ENCODE measurements at regions not wholly inside any gene's neighbourhood (a gene's known extent, or its start where the extent isn't known, plus 50 kb on each side); places are given as distances from the start of the nearest gene placed in this dataset.

DNA sequence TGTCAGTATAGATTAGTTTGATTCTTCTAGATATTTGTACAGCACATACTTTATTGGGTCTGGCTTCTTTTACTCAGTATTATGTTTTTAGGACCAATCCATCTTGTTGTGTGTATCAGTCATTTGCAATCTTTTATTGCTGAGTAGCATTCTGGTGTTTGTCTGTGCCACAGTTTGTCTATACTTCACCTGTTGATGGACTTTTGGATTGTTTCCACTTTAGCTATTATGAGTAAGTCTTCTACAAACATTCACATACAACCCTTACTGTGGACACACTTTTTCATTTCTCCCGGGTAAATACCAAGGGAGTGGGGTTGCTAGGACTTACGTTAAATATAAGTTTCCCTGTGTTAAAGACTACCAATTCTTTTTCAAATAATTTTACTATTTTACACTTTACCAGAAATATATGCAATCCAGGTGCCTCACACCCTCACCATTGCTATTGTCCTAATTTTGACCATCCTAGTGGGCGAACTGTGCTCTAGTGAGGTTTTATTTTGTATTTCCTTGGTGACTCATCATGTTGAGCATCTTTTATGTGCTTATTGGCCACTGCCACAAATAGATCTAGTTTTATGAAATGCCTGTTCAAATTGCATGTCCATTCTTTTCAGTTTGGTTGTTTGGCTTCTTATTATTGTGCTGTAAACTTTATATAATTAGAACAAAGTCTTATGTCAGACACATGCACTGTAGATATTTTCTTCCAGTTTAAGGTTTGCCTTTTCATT, 304.7 kb upstream of the TMTC1 start:
- no peak for FAIRE-seq

GRCh38 chr12:30082381-30082780, 298.6 kb upstream of the TMTC1 start:
- TF ChIP-seq POLR2A (IDR thresholded peaks at IDR 0.05; ENCODE audit: low read depth, low read length), result no peak
- TF ChIP-seq TAF1 (IDR thresholded peaks at IDR 0.05; ENCODE audit: low read depth, low read length), result no peak
- TF ChIP-seq POU2F2 (IDR thresholded peaks at IDR 0.05; ENCODE audit: low read depth, low read length), result no peak
- TF ChIP-seq POLR2AphosphoS5 (IDR thresholded peaks at IDR 0.05; ENCODE audit: low read depth, low read length), result no peak
- TF ChIP-seq SPI1 (IDR thresholded peaks at IDR 0.05; ENCODE audit: low read depth, low read length), result no peak
- no peak for TF ChIP-seq PAX5 (IDR thresholded peaks at IDR 0.05; ENCODE audit: insufficient read depth, low read length, severe bottlenecking)
- DNase-seq (ENCODE audit: insufficient read length, low spot score) (no peak), FAIRE-seq (no peak)

More for the DNA sequence above, 304.7 kb upstream of the TMTC1 start:
- TF ChIP-seq POU2F2 (IDR thresholded peaks at IDR 0.05; ENCODE audit: low read depth, low read length), result no peak
- TF ChIP-seq POLR2AphosphoS5 (IDR thresholded peaks at IDR 0.05; ENCODE audit: low read depth, low read length), result no peak
- no peak for TF ChIP-seq TAF1 (IDR thresholded peaks at IDR 0.05; ENCODE audit: low read depth, low read length)
- no peak for TF ChIP-seq SPI1 (IDR thresholded peaks at IDR 0.05; ENCODE audit: low read depth, low read length)
- TF ChIP-seq POLR2A (IDR thresholded peaks at IDR 0.05; ENCODE audit: low read depth, low read length), result no peak
- no peak for TF ChIP-seq PAX5 (IDR thresholded peaks at IDR 0.05; ENCODE audit: insufficient read depth, low read length, severe bottlenecking)
- DNase-seq (ENCODE audit: insufficient read length, low spot score), result no peak

DNA sequence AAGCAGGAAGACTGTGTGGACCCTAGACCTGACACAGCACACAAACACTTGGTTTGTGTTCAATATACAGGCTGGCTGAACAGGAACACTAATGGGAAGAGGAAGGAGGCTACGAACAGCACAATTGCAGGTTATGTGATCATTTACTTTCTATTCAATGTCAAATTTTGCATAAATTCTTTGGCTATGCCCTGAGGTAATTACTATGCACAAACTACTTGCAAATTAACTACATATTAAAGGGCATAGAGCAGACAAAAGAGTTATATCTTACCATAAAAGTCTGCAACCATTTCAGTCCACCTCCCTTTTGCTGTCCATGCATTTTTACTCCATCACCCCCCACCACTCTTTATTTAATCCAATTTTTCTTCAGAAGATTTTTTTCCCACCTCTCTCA, 291.2 kb upstream of the TMTC1 start:
- no peak for TF ChIP-seq PAX5 (IDR thresholded peaks at IDR 0.05; ENCODE audit: insufficient read depth, low read length, severe bottlenecking)
- no peak for TF ChIP-seq SPI1 (IDR thresholded peaks at IDR 0.05; ENCODE audit: low read depth, low read length)
- no peak for TF ChIP-seq POLR2AphosphoS5 (IDR thresholded peaks at IDR 0.05; ENCODE audit: low read depth, low read length)
- TF ChIP-seq POLR2A (IDR thresholded peaks at IDR 0.05; ENCODE audit: low read depth, low read length), result no peak
- TF ChIP-seq TAF1 (IDR thresholded peaks at IDR 0.05; ENCODE audit: low read depth, low read length), result no peak
- TF ChIP-seq POU2F2 (IDR thresholded peaks at IDR 0.05; ENCODE audit: low read depth, low read length), result no peak
- DNase-seq (ENCODE audit: insufficient read length, low spot score) (no peak), FAIRE-seq (no peak)

GRCh38 chr12:30072824-30073223, 289.1 kb upstream of the TMTC1 start:
- TF ChIP-seq PAX5 (IDR thresholded peaks at IDR 0.05; ENCODE audit: insufficient read depth, low read length, severe bottlenecking) (no peak), POLR2A (IDR thresholded peaks at IDR 0.05; ENCODE audit: low read depth, low read length) (no peak), SPI1 (IDR thresholded peaks at IDR 0.05; ENCODE audit: low read depth, low read length) (no peak), POU2F2 (IDR thresholded peaks at IDR 0.05; ENCODE audit: low read depth, low read length) (no peak), TAF1 (IDR thresholded peaks at IDR 0.05; ENCODE audit: low read depth, low read length) (no peak), POLR2AphosphoS5 (IDR thresholded peaks at IDR 0.05; ENCODE audit: low read depth, low read length) (no peak)
- FAIRE-seq, result no peak
- DNase-seq (ENCODE audit: insufficient read length, low spot score), result no peak

DNA sequence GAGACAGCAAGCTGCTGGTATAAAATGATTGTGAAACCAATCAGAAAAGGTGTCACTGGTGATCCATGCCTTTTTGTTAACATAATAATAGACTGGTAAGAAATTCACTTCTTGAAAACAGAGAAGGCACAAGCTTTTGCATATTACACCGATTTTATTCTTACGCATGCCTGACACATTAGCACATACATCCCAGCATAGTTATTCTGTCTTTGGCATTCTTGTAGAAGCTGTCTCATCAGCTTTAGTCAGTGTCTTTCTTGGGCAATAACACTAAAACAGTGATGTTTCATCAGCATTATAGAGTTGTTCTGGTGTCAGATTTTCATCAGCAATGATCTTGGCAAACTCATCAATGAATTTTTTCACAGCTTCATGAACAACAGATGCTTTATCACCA, 283.4 kb upstream of the TMTC1 start:
- FAIRE-seq, result no peak
- no peak for TF ChIP-seq PAX5 (IDR thresholded peaks at IDR 0.05; ENCODE audit: insufficient read depth, low read length, severe bottlenecking)
- TF ChIP-seq SPI1 (IDR thresholded peaks at IDR 0.05; ENCODE audit: low read depth, low read length), result no peak
- TF ChIP-seq TAF1 (IDR thresholded peaks at IDR 0.05; ENCODE audit: low read depth, low read length), result no peak
- no peak for TF ChIP-seq POU2F2 (IDR thresholded peaks at IDR 0.05; ENCODE audit: low read depth, low read length)
- TF ChIP-seq POLR2AphosphoS5 (IDR thresholded peaks at IDR 0.05; ENCODE audit: low read depth, low read length), result no peak
- no peak for TF ChIP-seq POLR2A (IDR thresholded peaks at IDR 0.05; ENCODE audit: low read depth, low read length)
- DNase-seq (ENCODE audit: insufficient read length, low spot score), result no peak

- TF ChIP-seq SPI1 (IDR thresholded peaks at IDR 0.05; ENCODE audit: low read depth, low read length) (no peak), POLR2AphosphoS5 (IDR thresholded peaks at IDR 0.05; ENCODE audit: low read depth, low read length) (no peak), POU2F2 (IDR thresholded peaks at IDR 0.05; ENCODE audit: low read depth, low read length) (no peak), TAF1 (IDR thresholded peaks at IDR 0.05; ENCODE audit: low read depth, low read length) (no peak), PAX5 (IDR thresholded peaks at IDR 0.05; ENCODE audit: insufficient read depth, low read length, severe bottlenecking) (no peak), POLR2A (IDR thresholded peaks at IDR 0.05; ENCODE audit: low read depth, low read length) (no peak)
- no peak for FAIRE-seq
Observed at GRCh38 chr12:30064906-30065305, 281.2 kb upstream of the TMTC1 start.

GRCh38 chr12:30063435-30063945, 279.7 kb upstream of the TMTC1 start:
- FAIRE-seq (no peak), DNase-seq (ENCODE audit: insufficient read length, low spot score) (no peak)
- no peak for TF ChIP-seq POLR2AphosphoS5 (IDR thresholded peaks at IDR 0.05; ENCODE audit: low read depth, low read length)
- TF ChIP-seq POLR2A (IDR thresholded peaks at IDR 0.05; ENCODE audit: low read depth, low read length), result no peak
- TF ChIP-seq SPI1 (IDR thresholded peaks at IDR 0.05; ENCODE audit: low read depth, low read length), result no peak
- no peak for TF ChIP-seq TAF1 (IDR thresholded peaks at IDR 0.05; ENCODE audit: low read depth, low read length)
- no peak for TF ChIP-seq POU2F2 (IDR thresholded peaks at IDR 0.05; ENCODE audit: low read depth, low read length)
- TF ChIP-seq PAX5 (IDR thresholded peaks at IDR 0.05; ENCODE audit: insufficient read depth, low read length, severe bottlenecking), result no peak

More at GRCh38 chr12:30064906-30065305, 281.2 kb upstream of the TMTC1 start:
- DNase-seq (ENCODE audit: insufficient read length, low spot score), result no peak

- DNase-seq (ENCODE audit: insufficient read length, low spot score) (no peak), FAIRE-seq (no peak)
- no peak for TF ChIP-seq PAX5 (IDR thresholded peaks at IDR 0.05; ENCODE audit: insufficient read depth, low read length, severe bottlenecking)
- TF ChIP-seq POLR2A (IDR thresholded peaks at IDR 0.05; ENCODE audit: low read depth, low read length), result no peak
- no peak for TF ChIP-seq TAF1 (IDR thresholded peaks at IDR 0.05; ENCODE audit: low read depth, low read length)
- no peak for TF ChIP-seq SPI1 (IDR thresholded peaks at IDR 0.05; ENCODE audit: low read depth, low read length)
- TF ChIP-seq POLR2AphosphoS5 (IDR thresholded peaks at IDR 0.05; ENCODE audit: low read depth, low read length), result no peak
- no peak for TF ChIP-seq POU2F2 (IDR thresholded peaks at IDR 0.05; ENCODE audit: low read depth, low read length)
Observed at GRCh38 chr12:30048371-30048770, 264.6 kb upstream of the TMTC1 start.

GRCh38 chr12:30047516-30048254, 263.9 kb upstream of the TMTC1 start:
- no peak for TF ChIP-seq SPI1 (IDR thresholded peaks at IDR 0.05; ENCODE audit: low read depth, low read length)
- no peak for TF ChIP-seq POLR2AphosphoS5 (IDR thresholded peaks at IDR 0.05; ENCODE audit: low read depth, low read length)
- no peak for TF ChIP-seq TAF1 (IDR thresholded peaks at IDR 0.05; ENCODE audit: low read depth, low read length)
- TF ChIP-seq POU2F2 (IDR thresholded peaks at IDR 0.05; ENCODE audit: low read depth, low read length), result no peak
- TF ChIP-seq PAX5 (IDR thresholded peaks at IDR 0.05; ENCODE audit: insufficient read depth, low read length, severe bottlenecking), result no peak
- TF ChIP-seq POLR2A (IDR thresholded peaks at IDR 0.05; ENCODE audit: low read depth, low read length), result no peak
- DNase-seq (ENCODE audit: insufficient read length, low spot score) (no peak), FAIRE-seq (no peak)

Measured in GM12891 (cell line).